AG04449 (cell line): ENCODE measurements at regions not wholly inside any gene's neighbourhood (a gene's known extent, or its start where the extent isn't known, plus 50 kb on each side); places are given as distances from the start of the nearest gene placed in this dataset.

Experiments
- CTCF ChIA-PET: fragments of 350-600 bp; formaldehyde crosslinking; extraction: SDS; loops from one replicate; lab custom pipeline; 2021; ENCODE audit warnings: antibody characterized with exemption; lab: Yijun Ruan, JAX
- POLR2A ChIA-PET: fragments of 400-600, 350-600 bp; formaldehyde crosslinking; extraction: SDS; loops from one replicate; lab custom pipeline; 2020; ENCODE audit warnings: antibody characterized with exemption, inconsistent platforms; lab: Yijun Ruan, JAX
- DNase-seq: peaks from one replicate; pipeline ENCODE4 v3.0.0-alpha.2; 2010; ENCODE audit warnings: low read depth, low spot score
- H3K4me3 ChIP-seq: 2 replicates; pipeline ENCODE4 v1.5.1; 2011; ENCODE audit warnings: low read depth, mild to moderate bottlenecking, control low read depth, low read length
- TF ChIP-seq, protein P1 (sequence below): IDR thresholded peaks from one replicate; pipeline ENCODE4 v1.5.1; 2011; ENCODE audit warnings: mild to moderate bottlenecking, moderate library complexity, low read length, control low read depth, inconsistent platforms; ENCODE audit not compliant: insufficient read depth; ENCODE audit errors: missing control alignments

- ChIA-PET POLR2A (no interaction called here), CTCF (no interaction called here)
- DNase-seq, result no peak
- TF ChIP-seq, protein P1, sequence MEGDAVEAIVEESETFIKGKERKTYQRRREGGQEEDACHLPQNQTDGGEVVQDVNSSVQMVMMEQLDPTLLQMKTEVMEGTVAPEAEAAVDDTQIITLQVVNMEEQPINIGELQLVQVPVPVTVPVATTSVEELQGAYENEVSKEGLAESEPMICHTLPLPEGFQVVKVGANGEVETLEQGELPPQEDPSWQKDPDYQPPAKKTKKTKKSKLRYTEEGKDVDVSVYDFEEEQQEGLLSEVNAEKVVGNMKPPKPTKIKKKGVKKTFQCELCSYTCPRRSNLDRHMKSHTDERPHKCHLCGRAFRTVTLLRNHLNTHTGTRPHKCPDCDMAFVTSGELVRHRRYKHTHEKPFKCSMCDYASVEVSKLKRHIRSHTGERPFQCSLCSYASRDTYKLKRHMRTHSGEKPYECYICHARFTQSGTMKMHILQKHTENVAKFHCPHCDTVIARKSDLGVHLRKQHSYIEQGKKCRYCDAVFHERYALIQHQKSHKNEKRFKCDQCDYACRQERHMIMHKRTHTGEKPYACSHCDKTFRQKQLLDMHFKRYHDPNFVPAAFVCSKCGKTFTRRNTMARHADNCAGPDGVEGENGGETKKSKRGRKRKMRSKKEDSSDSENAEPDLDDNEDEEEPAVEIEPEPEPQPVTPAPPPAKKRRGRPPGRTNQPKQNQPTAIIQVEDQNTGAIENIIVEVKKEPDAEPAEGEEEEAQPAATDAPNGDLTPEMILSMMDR, result no peak
- no peak overlapping the region for H3K4me3 ChIP-seq
Measured at GRCh38 chr2:147222506-147222905, 622.3 kb upstream of the ACVR2A start.

DNA sequence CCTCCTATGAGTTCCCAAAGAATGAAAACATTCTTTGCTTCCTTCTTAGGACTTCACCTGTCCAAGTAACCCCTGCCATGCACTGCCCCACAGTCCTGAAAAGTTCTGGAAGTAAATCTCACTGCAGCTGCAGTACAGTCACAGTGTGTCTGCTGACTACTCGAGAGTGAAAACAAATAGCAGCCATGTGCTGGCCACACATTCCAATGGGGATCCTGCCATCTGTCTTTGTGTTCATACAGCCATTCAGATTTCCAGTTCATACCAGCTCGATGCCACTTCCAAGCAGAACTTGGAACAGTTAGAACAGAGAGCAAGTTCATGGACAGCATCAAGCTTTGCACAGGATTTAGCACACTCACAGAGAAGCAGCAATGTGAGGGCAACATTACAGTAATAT, 629.9 kb upstream of the ACVR2A start:
- TF ChIP-seq, protein P1, result no peak
- DNase-seq, result no peak
- ChIA-PET POLR2A (no interaction called here), CTCF (no interaction called here)
- H3K4me3 ChIP-seq, result no peak overlapping the region

- no peak for DNase-seq
- TF ChIP-seq, protein P1, result no peak
- H3K4me3 ChIP-seq, result no peak overlapping the region
- ChIA-PET POLR2A (no interaction called here), CTCF (no interaction called here)
Measured at GRCh38 chr2:147211484-147211883, 633.3 kb upstream of the ACVR2A start.

GRCh38 chr2:147204102-147204501, 640.7 kb upstream of the ACVR2A start:
- CTCF ChIA-PET, result no interaction called here
- DNase-seq, result no peak
- POLR2A ChIA-PET, result no interaction called here
- H3K4me3 ChIP-seq, result no peak overlapping the region
- TF ChIP-seq, protein P1, result no peak

DNA sequence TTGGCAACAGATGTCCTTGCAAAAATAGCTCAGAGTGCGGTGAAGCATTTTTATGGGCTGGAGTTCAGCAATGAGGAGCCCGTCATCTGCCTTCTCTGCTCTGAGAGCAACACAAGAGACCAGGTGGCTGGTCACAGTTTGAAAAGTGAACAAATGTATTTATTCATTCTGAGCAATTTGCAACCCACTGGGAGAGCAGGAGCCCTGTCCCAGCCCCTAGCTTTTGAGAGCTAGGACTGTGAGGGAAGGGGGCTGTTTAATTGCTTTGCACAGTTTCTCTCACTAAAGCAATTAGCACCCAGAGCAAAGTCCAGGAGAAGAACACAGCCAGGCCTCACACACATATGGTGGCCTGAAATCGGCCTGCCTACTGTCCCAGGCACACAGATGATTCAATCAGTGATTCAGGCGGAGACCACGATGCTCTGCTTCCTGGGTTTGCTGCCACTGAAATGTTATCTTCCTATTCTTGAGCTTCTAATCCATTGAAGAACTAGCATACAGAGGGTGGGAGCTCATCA, 646.1 kb upstream of the ACVR2A start:
- POLR2A ChIA-PET, result no interaction called here
- TF ChIP-seq, protein P1, result no peak
- H3K4me3 ChIP-seq, result no peak overlapping the region
- no peak for DNase-seq
- CTCF ChIA-PET, result no interaction called here

DNA sequence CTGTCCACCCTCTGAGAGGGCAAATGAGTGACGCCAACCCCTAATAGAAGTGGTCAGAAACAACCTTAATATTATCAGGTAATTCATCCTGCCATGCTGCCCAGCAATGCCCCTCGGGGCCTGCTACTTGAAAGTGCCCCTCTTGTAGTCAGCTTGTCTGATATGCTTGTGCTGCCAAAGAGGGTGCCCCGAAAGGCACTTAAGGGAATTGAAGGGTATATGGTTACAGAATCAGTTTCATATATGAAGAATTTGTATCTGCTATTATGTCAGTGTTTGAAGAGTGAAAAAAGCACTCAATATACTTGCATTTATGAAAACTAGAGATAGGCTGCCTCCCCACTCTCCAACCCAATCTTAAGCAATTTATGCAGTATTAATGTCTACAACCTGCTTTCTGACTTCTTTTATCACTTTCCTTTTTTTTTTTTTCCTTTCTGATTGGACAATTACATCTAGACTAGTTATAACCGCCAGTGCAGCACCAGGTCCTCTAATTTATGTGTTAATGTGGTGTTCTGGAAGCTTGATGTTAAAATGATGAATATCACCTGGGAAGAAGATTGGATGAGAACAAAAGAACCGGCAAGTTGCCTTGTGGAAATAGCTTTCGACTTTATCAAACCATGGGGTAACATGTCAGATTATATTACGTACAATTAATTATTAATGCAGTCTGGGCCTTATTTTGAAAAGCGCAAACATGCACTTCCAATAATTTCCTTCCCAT, 646.9 kb upstream of the ACVR2A start:
- ChIA-PET POLR2A (no interaction called here), CTCF (no interaction called here)
- no peak for DNase-seq
- no peak overlapping the region for H3K4me3 ChIP-seq
- TF ChIP-seq, protein P1, result no peak
